ENCODE measurements at regions not wholly inside any gene's neighbourhood (a gene's known extent, or its start where the extent isn't known, plus 50 kb on each side); places are given as distances from the start of the nearest gene placed in this dataset.

DNA sequence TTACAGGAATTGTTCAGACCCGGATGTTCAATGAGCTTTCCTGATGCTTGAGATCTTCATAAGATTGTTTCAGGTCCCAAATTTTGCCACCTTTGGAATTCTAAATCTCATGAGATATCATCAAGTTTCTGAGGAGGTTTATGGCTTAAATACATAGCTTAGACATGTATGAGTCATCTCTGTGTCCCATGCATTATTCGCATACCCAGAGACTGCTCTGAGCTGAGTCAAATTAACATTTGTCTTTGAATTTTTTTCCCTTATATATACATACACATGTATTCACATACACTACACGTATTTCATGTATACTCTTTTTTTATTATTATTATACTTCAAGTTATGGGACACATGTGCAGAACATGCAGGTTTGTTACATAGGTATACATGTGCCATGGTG, 744.6 kb downstream of the BRINP1 start:
- TF ChIP-seq, protein P1, sequence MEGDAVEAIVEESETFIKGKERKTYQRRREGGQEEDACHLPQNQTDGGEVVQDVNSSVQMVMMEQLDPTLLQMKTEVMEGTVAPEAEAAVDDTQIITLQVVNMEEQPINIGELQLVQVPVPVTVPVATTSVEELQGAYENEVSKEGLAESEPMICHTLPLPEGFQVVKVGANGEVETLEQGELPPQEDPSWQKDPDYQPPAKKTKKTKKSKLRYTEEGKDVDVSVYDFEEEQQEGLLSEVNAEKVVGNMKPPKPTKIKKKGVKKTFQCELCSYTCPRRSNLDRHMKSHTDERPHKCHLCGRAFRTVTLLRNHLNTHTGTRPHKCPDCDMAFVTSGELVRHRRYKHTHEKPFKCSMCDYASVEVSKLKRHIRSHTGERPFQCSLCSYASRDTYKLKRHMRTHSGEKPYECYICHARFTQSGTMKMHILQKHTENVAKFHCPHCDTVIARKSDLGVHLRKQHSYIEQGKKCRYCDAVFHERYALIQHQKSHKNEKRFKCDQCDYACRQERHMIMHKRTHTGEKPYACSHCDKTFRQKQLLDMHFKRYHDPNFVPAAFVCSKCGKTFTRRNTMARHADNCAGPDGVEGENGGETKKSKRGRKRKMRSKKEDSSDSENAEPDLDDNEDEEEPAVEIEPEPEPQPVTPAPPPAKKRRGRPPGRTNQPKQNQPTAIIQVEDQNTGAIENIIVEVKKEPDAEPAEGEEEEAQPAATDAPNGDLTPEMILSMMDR (IDR thresholded peaks at IDR 0.05; ENCODE audit: insufficient read depth, low read length) = no peak
- TF ChIP-seq POLR2AphosphoS5 (IDR thresholded peaks at IDR 0.05; ENCODE audit: low read depth) = no peak

Data from HL-60 (cell line).